Stimulated activated naive B cell treated with anti-CD40 and anti-IgM and Interleukin-4, amounts not matched to agents 10 μg/mL and 1 μg/mL and 100 μg/mL, for 72 hours (primary cell): ENCODE measurements at regions not wholly inside any gene's neighbourhood (a gene's known extent, or its start where the extent isn't known, plus 50 kb on each side); places are given as distances from the start of the nearest gene placed in this dataset.

Experiments used
- ATAC-seq, 2 donors: fragments of 150-1000 bp; cut with Tn5 transposase; replicated peaks; 2 replicates each; pipeline ENCODE4 v1.10.0; 2021; ENCODE audit warnings: moderate library complexity in 1 of 2
- DNase-seq: peaks from one replicate; pipeline ENCODE4 v3.0.0; 2021
- H3K27ac Mint-ChIP-seq: one replicate; pipeline ENCODE4 v1.8.0; 2022; ENCODE audit warnings: mild to moderate bottlenecking, mixed read lengths
- H3K27me3 Mint-ChIP-seq, 2 donors: one replicate each; pipeline ENCODE4 v1.8.0; 2022; ENCODE audit warnings: mixed read lengths in 2 of 2
- H3K36me3 Mint-ChIP-seq, 2 donors: one replicate each; pipeline ENCODE4 v1.8.0; 2022; ENCODE audit warnings: mixed read lengths in 2 of 2, mild to moderate bottlenecking in 1 of 2
- H3K4me1 Mint-ChIP-seq, 2 donors: one replicate each; pipeline ENCODE4 v1.8.0; 2022; ENCODE audit warnings: mixed read lengths in 2 of 2, mild to moderate bottlenecking in 1 of 2
- H3K4me3 Mint-ChIP-seq, 2 donors: one replicate each; pipeline ENCODE4 v1.8.0; 2022; ENCODE audit warnings: mild to moderate bottlenecking in 2 of 2, mixed read lengths in 2 of 2, moderate library complexity in 1 of 2
- H3K9me3 Mint-ChIP-seq, 2 donors: one replicate each; pipeline ENCODE4 v1.8.0; 2022; ENCODE audit warnings: mixed read lengths in 2 of 2, mild to moderate bottlenecking in 1 of 2

GRCh38 chr9:129270205-129270604, 92.1 kb upstream of the IER5L start:
- Mint-ChIP-seq H3K27ac (peak overlapping the region; percentile 73), H3K36me3 (no peaks in the 10 kb centered on the region)

GRCh38 chr9:129267141-129267540, 89.1 kb upstream of the IER5L start:
- Mint-ChIP-seq H3K4me1 (peaks cover 20 to 24% of the 10 kb centered on the region in 2 donors), H3K4me3 (no peak overlapping the region), H3K36me3 (no peaks in the 10 kb centered on the region), H3K27ac (no peak overlapping the region), H3K9me3 (no peaks in the 10 kb centered on the region), H3K27me3 (peaks cover 25 to 32% of the 10 kb centered on the region in 2 donors)
- ATAC-seq (no peak), DNase-seq (no peak)

More at GRCh38 chr9:129270205-129270604, 92.1 kb upstream of the IER5L start:
- Mint-ChIP-seq H3K9me3 (no peaks in the 10 kb centered on the region), H3K4me3 (peak overlapping the region; percentile 62 to 63), H3K4me1 (peaks cover 27 to 33% of the 10 kb centered on the region in 2 donors), H3K27me3 (peaks cover 28 to 34% of the 10 kb centered on the region in 2 donors)
- DNase-seq (peak; percentile 70), ATAC-seq (peak; percentile 85 to 92)

GRCh38 chr9:129266536-129266935, 88.5 kb upstream of the IER5L start:
- H3K4me3 Mint-ChIP-seq = no peak overlapping the region
- H3K4me1 Mint-ChIP-seq = peaks cover 15 to 21% of the 10 kb centered on the region in 2 donors
- H3K27ac Mint-ChIP-seq = no peak overlapping the region
- H3K36me3 Mint-ChIP-seq = no peaks in the 10 kb centered on the region
- no peak for ATAC-seq
- H3K27me3 Mint-ChIP-seq = peaks cover 31 to 38% of the 10 kb centered on the region in 2 donors
- DNase-seq = no peak
- H3K9me3 Mint-ChIP-seq = no peaks in the 10 kb centered on the region

GRCh38 chr9:129264388-129264787, 86.3 kb upstream of the IER5L start:
- peaks cover 11 to 14% of the 10 kb centered on the region in 2 donors for H3K4me1 Mint-ChIP-seq
- H3K27me3 Mint-ChIP-seq = peaks cover 52 to 60% of the 10 kb centered on the region in 2 donors
- DNase-seq (no peak), ATAC-seq (no peak)
- no peak overlapping the region for H3K4me3 Mint-ChIP-seq
- H3K27ac Mint-ChIP-seq = no peak overlapping the region
- H3K36me3 Mint-ChIP-seq = no peaks in the 10 kb centered on the region
- no peaks in the 10 kb centered on the region for H3K9me3 Mint-ChIP-seq

GRCh38 chr9:129263836-129264235, 85.8 kb upstream of the IER5L start:
- Mint-ChIP-seq H3K27ac (no peak overlapping the region), H3K4me1 (peaks cover 15 to 19% of the 10 kb centered on the region in 2 donors), H3K27me3 (peaks cover 58 to 65% of the 10 kb centered on the region in 2 donors), H3K9me3 (no peaks in the 10 kb centered on the region), H3K36me3 (no peaks in the 10 kb centered on the region), H3K4me3 (no peak overlapping the region)
- no peak for DNase-seq
- ATAC-seq = no peak

GRCh38 chr9:129262261-129262660, 84.2 kb upstream of the IER5L start:
- peaks cover 14 to 24% of the 10 kb centered on the region in 2 donors for H3K4me1 Mint-ChIP-seq
- H3K27ac Mint-ChIP-seq = no peak overlapping the region

GRCh38 chr9:129259375-129259774, 81.3 kb upstream of the IER5L start:
- DNase-seq (no peak), ATAC-seq (no peak)
- H3K4me3 Mint-ChIP-seq = peak overlapping the region in 1 of 2 donors; percentile 71
- no peaks in the 10 kb centered on the region for H3K9me3 Mint-ChIP-seq
- peaks cover 17 to 24% of the 10 kb centered on the region in 2 donors for H3K4me1 Mint-ChIP-seq
- peaks cover 71 to 88% of the 10 kb centered on the region in 2 donors for H3K27me3 Mint-ChIP-seq
- H3K36me3 Mint-ChIP-seq = no peaks in the 10 kb centered on the region
- H3K27ac Mint-ChIP-seq = no peak overlapping the region

More at GRCh38 chr9:129262261-129262660, 84.2 kb upstream of the IER5L start:
- Mint-ChIP-seq H3K4me3 (no peak overlapping the region), H3K27me3 (peaks cover 65 to 74% of the 10 kb centered on the region in 2 donors), H3K36me3 (no peaks in the 10 kb centered on the region), H3K9me3 (no peaks in the 10 kb centered on the region)
- no peak for DNase-seq
- ATAC-seq = no peak

GRCh38 chr9:129258823-129259301, 80.8 kb upstream of the IER5L start:
- Mint-ChIP-seq H3K4me1 (peaks cover 17 to 24% of the 10 kb centered on the region in 2 donors), H3K4me3 (peak overlapping the region; percentile 66 to 71), H3K9me3 (no peaks in the 10 kb centered on the region), H3K27me3 (peaks cover 76 to 93% of the 10 kb centered on the region in 2 donors), H3K36me3 (no peaks in the 10 kb centered on the region), H3K27ac (peak overlapping the region; percentile 26)
- DNase-seq (no peak), ATAC-seq (peak; percentile 37 to 47)

- H3K9me3 Mint-ChIP-seq = no peaks in the 10 kb centered on the region
- H3K27me3 Mint-ChIP-seq = peaks cover 72 to 90% of the 10 kb centered on the region in 2 donors
- H3K4me1 Mint-ChIP-seq = peaks cover 17 to 24% of the 10 kb centered on the region in 2 donors
- peak; percentile 87 to 91 for ATAC-seq
- DNase-seq = peak; percentile 70
- H3K27ac Mint-ChIP-seq = no peak overlapping the region
- no peaks in the 10 kb centered on the region for H3K36me3 Mint-ChIP-seq
- H3K4me3 Mint-ChIP-seq = peak overlapping the region; percentile 60 to 66
Measured at GRCh38 chr9:129258124-129258822, 80.2 kb upstream of the IER5L start.

- no peak for DNase-seq
- peaks cover 17 to 24% of the 10 kb centered on the region in 2 donors for H3K4me1 Mint-ChIP-seq
- peaks cover 65 to 80% of the 10 kb centered on the region in 2 donors for H3K27me3 Mint-ChIP-seq
- no peak overlapping the region for H3K4me3 Mint-ChIP-seq
- no peak overlapping the region for H3K27ac Mint-ChIP-seq
- H3K36me3 Mint-ChIP-seq = no peaks in the 10 kb centered on the region
- H3K9me3 Mint-ChIP-seq = no peaks in the 10 kb centered on the region
- ATAC-seq = no peak
Measured at GRCh38 chr9:129256959-129257713, 79.1 kb upstream of the IER5L start.

- H3K9me3 Mint-ChIP-seq = no peaks in the 10 kb centered on the region
- peaks cover 11 to 20% of the 10 kb centered on the region in 2 donors for H3K4me1 Mint-ChIP-seq
- no peak overlapping the region for H3K4me3 Mint-ChIP-seq
- no peak for DNase-seq
- peaks cover 61 to 75% of the 10 kb centered on the region in 2 donors for H3K27me3 Mint-ChIP-seq
- H3K36me3 Mint-ChIP-seq = no peaks in the 10 kb centered on the region
- no peak overlapping the region for H3K27ac Mint-ChIP-seq
- ATAC-seq = no peak
Measured at GRCh38 chr9:129254566-129255287, 76.7 kb upstream of the IER5L start.

- Mint-ChIP-seq H3K36me3 (no peaks in the 10 kb centered on the region), H3K4me3 (no peak overlapping the region), H3K4me1 (peaks cover 4 to 12% of the 10 kb centered on the region in 2 donors), H3K27me3 (peaks cover 59 to 67% of the 10 kb centered on the region in 2 donors), H3K27ac (no peak overlapping the region), H3K9me3 (no peaks in the 10 kb centered on the region)
- DNase-seq (no peak), ATAC-seq (no peak)
Measured at GRCh38 chr9:129253803-129254381, 75.8 kb upstream of the IER5L start.

GRCh38 chr9:129252937-129253802, 75.1 kb upstream of the IER5L start:
- peaks cover 56 to 67% of the 10 kb centered on the region in 2 donors for H3K27me3 Mint-ChIP-seq
- no peak for ATAC-seq
- H3K9me3 Mint-ChIP-seq = no peaks in the 10 kb centered on the region
- no peaks in the 10 kb centered on the region for H3K36me3 Mint-ChIP-seq
- no peak for DNase-seq
- no peak overlapping the region for H3K4me3 Mint-ChIP-seq
- H3K27ac Mint-ChIP-seq = no peak overlapping the region
- peaks cover 3 to 6% of the 10 kb centered on the region in 2 donors for H3K4me1 Mint-ChIP-seq
